PC-3 (cell line): ENCODE measurements at regions not wholly inside any gene's neighbourhood (a gene's known extent, or its start where the extent isn't known, plus 50 kb on each side); places are given as distances from the start of the nearest gene placed in this dataset.

Experiments used
- ATAC-seq: fragments of 200-7000 bp; cut with Tn5 transposase; 2 replicates; pipeline ENCODE4 v1.9.1; 2020; ENCODE audit warnings: mild to moderate bottlenecking, moderate library complexity
- BruUV-seq: library from RNA; stranded (reverse); fragments of 400-500 nt; replicated peaks from 2 replicates; lab custom pipeline; 2021; lab: Mats Ljungman, UMichigan
- CTCF ChIA-PET: fragments of 300-600 bp; sonication (Branson Sonifier 250); formaldehyde crosslinking; loops from one replicate; lab custom pipeline; 2022; ENCODE audit warnings: antibody characterized with exemption; lab: Charles Lee
- POLR2A ChIA-PET: fragments of 300-600 bp; sonication (Branson Sonifier 250); formaldehyde crosslinking; loops from one replicate; lab custom pipeline; 2022; ENCODE audit warnings: antibody characterized with exemption; ENCODE audit not compliant: unreplicated experiment; lab: Charles Lee
- DNase-seq: peaks from one replicate; pipeline ENCODE4 v3.0.0-alpha.2; 2015
- H2AFZ ChIP-seq: fragments of 300-600 bp; sonication (generic); 2 replicates; pipeline ENCODE4 v1.6.0; 2016; ENCODE audit warnings: antibody characterized with exemption, low read length
- H3F3A ChIP-seq: fragments of 300-600 bp; sonication (generic); one replicate; pipeline ENCODE4 v1.6.0; 2017; ENCODE audit warnings: antibody characterized with exemption, low read length, control low read depth, mild to moderate bottlenecking; ENCODE audit not compliant: unreplicated experiment
- H3K27ac ChIP-seq: fragments of 300-600 bp; sonication (generic); 2 replicates; pipeline ENCODE4 v1.5.1; 2016; ENCODE audit warnings: mild to moderate bottlenecking, low read length
- H3K27me3 ChIP-seq: fragments of 300-600 bp; sonication (generic); 2 replicates; pipeline ENCODE4 v1.6.1; 2016; ENCODE audit warnings: low read length, mixed read lengths
- H3K36me3 ChIP-seq: fragments of 300-600 bp; sonication (generic); 2 replicates; pipeline ENCODE4 v1.6.1; 2016; ENCODE audit warnings: low read depth, mixed run types, low read length, mixed read lengths
- H3K4me1 ChIP-seq: fragments of 300-600 bp; sonication (generic); 2 replicates; pipeline ENCODE4 v1.5.1; 2016; ENCODE audit warnings: low read length; ENCODE audit not compliant: insufficient read depth
- H3K4me2 ChIP-seq: fragments of 300-600 bp; sonication (generic); 2 replicates; pipeline ENCODE4 v1.6.0; 2016; ENCODE audit warnings: low read length
- H3K4me3 ChIP-seq: fragments of 300-600 bp; sonication (generic); 2 replicates; pipeline ENCODE4 v1.5.1; 2016; ENCODE audit warnings: mild to moderate bottlenecking, low read length, mixed read lengths
- H3K79me2 ChIP-seq: fragments of 300-600 bp; sonication (generic); 2 replicates; pipeline ENCODE4 v1.6.1; 2017; ENCODE audit warnings: low read length, mixed read lengths
- H3K9ac ChIP-seq: fragments of 300-600 bp; sonication (generic); 2 replicates; pipeline ENCODE4 v1.6.0; 2016; ENCODE audit warnings: mild to moderate bottlenecking, low read length
- H3K9me2 ChIP-seq: fragments of 300-600 bp; sonication (generic); replicated peaks from 2 replicates; pipeline ENCODE4 v1.6.1; 2016; ENCODE audit warnings: mixed run types, low read length, mixed read lengths
- H3K9me3 ChIP-seq: fragments of 300-600 bp; sonication (generic); 2 replicates; pipeline ENCODE4 v1.6.1; 2016; ENCODE audit warnings: low read length, mixed read lengths
- H4K20me1 ChIP-seq: fragments of 300-600 bp; sonication (generic); 2 replicates; pipeline ENCODE4 v1.6.1; 2016; ENCODE audit warnings: low read length, mixed read lengths
- CTCF ChIP-seq: fragments of 300-600 bp; sonication (generic); conservative IDR thresholded peaks from 2 replicates; pipeline ENCODE4 v1.5.1; 2017; ENCODE audit warnings: antibody characterized with exemption, low read depth, mild to moderate bottlenecking, low read length
- EZH2 ChIP-seq: fragments of 300-600 bp; sonication (generic); IDR thresholded peaks from one replicate; pipeline ENCODE4 v1.6.1; 2017; ENCODE audit warnings: antibody characterized with exemption, mild to moderate bottlenecking, low read length; ENCODE audit not compliant: unreplicated experiment
- EZH2phosphoT487 ChIP-seq: fragments of 300-600 bp; sonication (generic); IDR thresholded peaks from 2 replicates; pipeline ENCODE4 v1.6.1; 2018; ENCODE audit warnings: mild to moderate bottlenecking, antibody characterized with exemption, low read length, borderline replicate concordance
- intact Hi-C: fragments of 100-400 bp; cut with micrococcal nuclease; formaldehyde crosslinking; loops from 2 replicates; pipeline ENCODE4 v1.9.0; 2023

- Histone ChIP-seq H3F3A (no peaks in the 10 kb centered on the region), H4K20me1 (no peaks in the 10 kb centered on the region), H3K36me3 (no peaks in the 10 kb centered on the region), H3K9ac (no peak overlapping the region), H3K9me2 (no peaks in the 10 kb centered on the region), H3K79me2 (no peaks in the 10 kb centered on the region), H3K4me3 (no peak overlapping the region), H3K9me3 (no peaks in the 10 kb centered on the region), H3K27ac (no peak overlapping the region), H2AFZ (no peak overlapping the region), H3K27me3 (peaks cover 55% of the 10 kb centered on the region), H3K4me1 (no peaks in the 10 kb centered on the region), H3K4me2 (no peak overlapping the region)
- no TSS peak for BruUV-seq
- CTCF ChIA-PET, result no interaction called here
- no peak for DNase-seq
- POLR2A ChIA-PET, result no interaction called here
- intact Hi-C loops, result no loop called here
- no peak for ATAC-seq
- no peak for TF ChIP-seq EZH2
- no peak for TF ChIP-seq CTCF
- no peak for TF ChIP-seq EZH2phosphoT487
These were observed 210.5 kb upstream of the GRIK3 start for GRCh38 chr1:37244815-37245214.

- DNase-seq, result no peak
- H3K4me2 ChIP-seq, result no peak overlapping the region
- H3K9ac ChIP-seq, result no peak overlapping the region
- no peak overlapping the region for H2AFZ ChIP-seq
- ChIA-PET CTCF (no interaction called here), POLR2A (no interaction called here)
- H3K79me2 ChIP-seq, result no peaks in the 10 kb centered on the region
- H3K27ac ChIP-seq, result no peak overlapping the region
- no peaks in the 10 kb centered on the region for H3F3A ChIP-seq
- no peaks in the 10 kb centered on the region for H3K36me3 ChIP-seq
- no peak for TF ChIP-seq EZH2
- TF ChIP-seq EZH2phosphoT487, result no peak
- TF ChIP-seq CTCF, result no peak
- intact Hi-C loops, result no loop called here
- BruUV-seq, result no TSS peak
- H3K27me3 ChIP-seq, result peaks cover 43% of the 10 kb centered on the region
- H4K20me1 ChIP-seq, result no peaks in the 10 kb centered on the region
- no peak overlapping the region for H3K4me3 ChIP-seq
- H3K9me3 ChIP-seq, result no peaks in the 10 kb centered on the region
- no peak for ATAC-seq
- H3K4me1 ChIP-seq, result no peaks in the 10 kb centered on the region
- no peaks in the 10 kb centered on the region for H3K9me2 ChIP-seq
These were observed 212.3 kb upstream of the GRIK3 start for GRCh38 chr1:37246631-37247030.

DNA sequence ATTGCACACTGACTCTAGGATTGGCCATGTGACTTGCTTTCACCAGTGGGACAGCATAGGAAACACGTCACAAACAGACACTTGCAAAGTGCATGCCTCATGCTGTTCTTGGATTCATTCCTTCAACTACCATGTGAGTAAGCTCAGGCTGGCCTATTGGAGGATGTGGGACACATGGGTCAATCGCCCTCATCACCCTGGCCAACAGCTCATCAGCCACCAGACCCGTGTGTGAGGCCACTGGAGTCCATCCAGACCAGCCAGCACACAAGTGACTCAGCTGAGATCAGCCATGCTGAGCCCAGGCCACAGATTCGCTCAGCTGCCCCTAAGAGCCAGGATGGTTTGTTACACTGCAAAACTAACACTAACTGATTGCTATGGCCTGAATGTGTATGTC lies 216.1 kb upstream of the GRIK3 start:
- no peak overlapping the region for H3K9ac ChIP-seq
- H3K4me3 ChIP-seq, result no peak overlapping the region
- CTCF ChIA-PET, result no interaction called here
- no TSS peak for BruUV-seq
- H3K9me2 ChIP-seq, result no peaks in the 10 kb centered on the region
- no peaks in the 10 kb centered on the region for H3F3A ChIP-seq
- DNase-seq, result no peak
- no peak for ATAC-seq
- H2AFZ ChIP-seq, result no peak overlapping the region
- intact Hi-C loops, result no loop called here
- no peak for TF ChIP-seq EZH2
- no peak for TF ChIP-seq EZH2phosphoT487
- TF ChIP-seq CTCF, result no peak
- no peaks in the 10 kb centered on the region for H3K79me2 ChIP-seq
- H4K20me1 ChIP-seq, result no peaks in the 10 kb centered on the region
- H3K36me3 ChIP-seq, result no peaks in the 10 kb centered on the region
- H3K27me3 ChIP-seq, result peaks cover 30% of the 10 kb centered on the region
- no peak overlapping the region for H3K4me2 ChIP-seq
- H3K4me1 ChIP-seq, result no peaks in the 10 kb centered on the region
- POLR2A ChIA-PET, result no interaction called here
- H3K27ac ChIP-seq, result no peak overlapping the region
- H3K9me3 ChIP-seq, result no peaks in the 10 kb centered on the region
